ENCODE measurements at regions not wholly inside any gene's neighbourhood (a gene's known extent, or its start where the extent isn't known, plus 50 kb on each side); places are given as distances from the start of the nearest gene placed in this dataset.

- TF ChIP-seq CTCF (IDR thresholded peaks at IDR 0.05; ENCODE audit: low read depth, low read length) (no peak), MAX (IDR thresholded peaks at IDR 0.05; ENCODE audit: low read depth, low read length) (no peak), POLR2A (IDR thresholded peaks at IDR 0.05; ENCODE audit: extremely low read depth, insufficient read length) (no peak)
These were observed 107.3 kb upstream of the PRDX4 start for GRCh38 chrX:23559975-23560374.

Data from NB4 (cell line).